Stimulated activated CD4-positive, alpha-beta T cell treated with anti-CD3 and anti-CD28 coated beads, Interleukin-12 subunit alpha, Interleukin-12 subunit beta, amount 100 ng/mL, for 24 hours (primary cell): ENCODE measurements at regions not wholly inside any gene's neighbourhood (a gene's known extent, or its start where the extent isn't known, plus 50 kb on each side); places are given as distances from the start of the nearest gene placed in this dataset.
"Not testable (repeated sequence)": the region's sequence is repeated elsewhere in the genome, so short reads cannot be mapped to it uniquely, and the experiment has no call there.

Source experiments
- DNase-seq, 2 experiments: peaks; one replicate each; pipeline ENCODE4 v3.0.0-alpha.2; 2020; ENCODE audit warnings: low read depth in 2 of 2

DNA sequence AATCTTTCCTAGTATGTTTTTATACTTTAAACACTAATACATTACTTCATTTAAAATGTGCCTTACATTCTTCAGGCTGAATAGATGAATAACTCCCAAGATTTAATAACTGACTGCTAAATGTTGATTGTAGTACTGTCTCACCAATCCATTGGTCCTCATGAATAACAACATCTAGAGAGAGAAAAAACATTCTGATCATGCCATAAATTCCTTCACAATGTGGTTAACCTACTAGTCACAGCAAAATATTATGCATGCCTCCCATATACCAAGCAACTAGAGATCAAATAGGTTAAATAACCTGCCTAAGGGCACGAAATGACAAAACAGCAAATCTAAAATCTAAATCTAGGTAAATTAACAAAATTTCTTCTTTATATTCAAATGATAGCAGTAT is 66.2 kb downstream of the SYT15 start:
- not testable (repeated sequence) for DNase-seq

DNA sequence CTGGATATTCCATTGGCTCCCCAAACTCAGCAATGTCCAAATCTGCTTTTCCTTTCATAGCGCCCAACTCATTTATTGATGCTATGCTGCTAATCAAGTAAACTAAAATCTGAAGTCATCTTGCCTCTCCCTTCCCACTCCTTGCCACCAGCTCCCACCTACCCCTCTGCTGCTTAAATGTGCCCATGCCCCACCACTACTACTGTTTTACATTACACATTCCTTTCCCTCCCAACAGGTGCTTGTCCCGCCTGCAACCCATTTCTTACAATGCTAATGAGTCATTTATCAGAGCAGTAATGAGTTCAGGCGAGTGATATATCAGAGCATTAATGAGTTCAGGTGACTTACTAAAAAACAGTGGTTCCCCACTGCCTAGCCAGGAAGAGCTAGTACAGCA is 67.2 kb downstream of the SYT15 start:
- DNase-seq: not testable (repeated sequence)

DNA sequence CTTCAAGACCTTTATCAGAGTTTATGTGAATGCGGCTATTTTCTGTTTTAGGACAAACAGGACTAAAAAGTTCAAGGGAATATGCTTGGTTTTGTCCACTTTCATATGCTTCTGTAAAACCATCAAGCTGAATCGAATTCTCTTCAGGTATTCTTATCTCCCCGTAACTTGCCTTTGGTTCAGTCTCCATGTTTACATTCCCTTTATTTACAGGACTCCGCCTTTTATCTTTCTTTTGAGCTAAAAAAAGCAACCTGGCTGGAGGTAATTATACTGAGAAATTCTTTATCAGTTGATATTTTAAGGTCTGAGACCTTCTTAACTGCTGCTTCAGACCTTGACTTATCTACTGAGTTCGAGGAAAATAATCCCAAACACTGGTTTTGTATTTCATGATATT is 72.0 kb downstream of the SYT15 start:
- DNase-seq: not testable (repeated sequence)

DNA sequence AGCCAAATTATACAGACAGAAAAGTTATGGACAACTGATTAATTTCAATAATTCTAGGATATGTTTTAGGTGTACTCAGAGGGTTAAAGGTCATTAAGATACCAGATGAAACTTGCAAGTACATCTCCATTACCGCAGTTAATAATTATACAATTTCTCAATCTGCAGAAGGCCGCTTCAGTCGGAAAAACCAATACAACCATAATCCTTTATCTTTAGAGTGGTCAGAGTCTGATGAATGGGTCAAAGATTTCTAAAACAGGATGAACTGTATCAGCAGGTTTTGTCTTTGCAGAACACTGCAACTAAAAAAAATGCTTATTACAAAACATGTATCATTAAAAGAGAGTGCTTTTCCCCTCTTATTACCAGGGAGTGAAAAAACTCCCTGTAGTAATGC is 78.5 kb downstream of the SYT15 start:
- DNase-seq: not testable (repeated sequence)

DNA sequence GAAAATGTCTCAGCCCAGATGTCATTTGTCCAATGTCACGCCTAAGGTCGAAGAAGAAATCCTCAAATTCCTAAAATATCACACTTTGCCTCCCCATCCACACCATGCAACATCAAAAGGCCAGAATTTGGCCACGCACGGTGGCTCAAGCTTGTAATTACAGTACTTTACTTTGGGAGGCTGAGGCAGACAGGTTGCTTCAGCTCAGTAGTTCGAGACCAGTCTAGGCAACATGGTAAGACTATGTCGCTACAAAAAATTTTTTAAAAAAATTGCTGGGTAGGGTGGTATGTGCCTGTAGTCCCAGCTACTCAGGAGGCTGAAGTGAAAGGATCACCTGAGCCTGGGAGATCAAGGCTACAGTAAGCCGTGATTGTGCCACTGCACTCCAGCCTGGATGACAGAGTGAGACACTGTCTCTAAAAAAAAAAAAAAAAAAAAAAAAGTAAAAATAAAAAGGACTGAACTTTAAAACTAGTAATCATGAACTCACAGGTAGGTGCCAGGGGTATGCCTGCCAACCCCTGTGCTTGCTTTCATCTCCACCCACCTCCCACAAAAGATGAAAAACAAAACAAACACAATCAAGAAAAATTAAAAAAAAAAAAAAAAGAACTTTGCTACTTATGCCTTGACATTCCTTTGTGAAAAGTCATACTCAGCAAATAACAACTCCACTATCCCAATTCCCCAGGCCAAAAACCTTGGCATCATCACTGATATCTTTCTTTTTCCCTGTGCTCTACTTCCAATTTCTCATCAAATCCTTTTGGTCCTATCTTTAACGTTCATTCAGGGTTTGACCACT is 81.3 kb downstream of the SYT15 start:
- DNase-seq: not testable (repeated sequence)

DNA sequence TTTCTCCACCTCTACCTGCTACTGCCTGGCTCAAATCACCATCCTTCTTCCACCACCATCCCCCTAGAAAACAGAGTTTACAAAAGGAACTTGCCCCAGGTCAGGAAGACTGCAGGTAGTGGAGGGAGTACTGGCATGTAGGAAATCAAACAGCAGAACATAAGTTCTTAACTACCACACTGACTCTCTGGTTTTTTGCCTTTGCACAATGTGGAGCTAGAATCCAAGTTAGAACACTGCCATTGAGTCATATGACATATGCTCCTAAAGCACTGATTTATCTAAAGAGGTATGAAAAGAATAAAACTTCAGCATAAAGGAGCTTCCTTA is 81.9 kb downstream of the SYT15 start:
- DNase-seq: not testable (repeated sequence)

DNA sequence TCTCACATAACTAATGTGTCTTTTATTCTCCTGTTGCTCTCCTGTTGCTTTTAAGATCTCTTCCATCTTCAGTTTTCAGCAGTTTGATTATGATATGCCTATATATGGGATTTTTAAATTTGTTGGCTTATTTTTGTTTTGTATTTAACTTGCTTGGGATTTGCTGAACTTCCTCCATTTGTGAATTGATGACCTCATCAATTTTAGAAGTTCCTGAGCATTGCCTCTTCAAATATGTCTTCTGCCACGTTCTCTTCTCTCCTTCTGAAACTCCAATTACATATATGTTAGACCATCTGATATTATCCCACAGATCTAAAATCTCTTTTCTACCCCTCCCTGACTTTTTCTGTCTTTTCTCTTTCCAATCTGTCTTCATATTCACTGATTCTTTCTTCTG is 86.6 kb downstream of the SYT15 start:
- not testable (repeated sequence) for DNase-seq

DNA sequence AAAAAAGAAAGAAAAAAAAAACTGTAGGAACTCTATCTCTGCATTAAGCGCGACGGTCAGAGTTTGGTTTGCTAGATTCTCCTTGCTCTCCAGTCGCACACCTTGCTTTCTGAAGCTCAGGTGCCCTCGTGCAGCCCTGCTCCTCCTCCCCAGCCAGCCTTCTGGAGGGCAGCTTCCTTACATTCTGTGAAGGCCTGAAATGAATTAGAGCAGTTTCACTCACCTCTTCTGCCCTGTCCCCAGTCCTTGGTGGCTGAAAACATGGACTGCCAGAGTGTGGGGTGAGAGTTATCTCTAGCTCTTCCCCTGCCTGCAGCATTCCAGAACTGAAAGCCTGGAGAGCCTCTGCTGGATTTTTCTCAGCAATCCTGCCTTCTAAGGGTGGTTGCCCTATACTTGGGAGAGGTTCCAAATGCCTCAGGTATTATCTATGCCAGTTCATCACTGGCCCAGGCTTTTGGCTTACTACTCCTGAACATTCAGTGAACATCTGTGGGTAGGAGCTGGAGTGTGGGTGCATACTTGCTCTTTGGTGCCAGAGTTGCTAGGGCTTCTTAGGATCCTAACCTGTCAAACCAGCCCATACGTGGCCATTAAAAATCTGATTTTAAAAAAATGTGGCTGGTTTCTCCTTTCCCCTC is 89.5 kb downstream of the SYT15 start:
- DNase-seq: not testable (repeated sequence)

DNA sequence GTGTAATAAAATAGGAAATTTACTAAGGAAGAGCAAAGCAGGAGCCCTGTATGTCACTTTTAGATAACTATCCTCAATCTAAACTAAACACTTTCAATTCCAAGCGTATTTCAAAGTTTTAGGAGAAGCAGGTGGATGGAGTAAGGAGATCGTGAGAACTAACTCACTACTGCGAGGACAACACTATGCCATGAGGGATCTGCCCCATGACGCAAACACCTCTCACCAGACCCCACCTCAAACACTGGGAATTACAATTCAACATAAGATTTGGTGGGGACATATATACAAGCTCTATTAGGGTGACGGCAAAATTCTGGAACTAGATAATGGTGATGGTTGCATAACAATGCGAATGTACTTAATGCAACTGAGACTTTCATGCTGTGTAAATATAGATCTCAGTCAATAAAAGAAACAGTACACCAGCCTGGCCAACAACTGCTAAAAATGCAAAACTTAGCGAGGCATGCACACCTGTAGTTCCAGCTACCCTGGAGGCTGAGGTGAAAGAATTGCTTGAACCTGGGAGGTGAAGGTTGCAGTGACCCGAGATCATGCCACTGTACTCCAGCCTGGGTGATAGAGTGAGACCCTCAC is 99.0 kb downstream of the SYT15 start:
- DNase-seq: not testable (repeated sequence)

DNA sequence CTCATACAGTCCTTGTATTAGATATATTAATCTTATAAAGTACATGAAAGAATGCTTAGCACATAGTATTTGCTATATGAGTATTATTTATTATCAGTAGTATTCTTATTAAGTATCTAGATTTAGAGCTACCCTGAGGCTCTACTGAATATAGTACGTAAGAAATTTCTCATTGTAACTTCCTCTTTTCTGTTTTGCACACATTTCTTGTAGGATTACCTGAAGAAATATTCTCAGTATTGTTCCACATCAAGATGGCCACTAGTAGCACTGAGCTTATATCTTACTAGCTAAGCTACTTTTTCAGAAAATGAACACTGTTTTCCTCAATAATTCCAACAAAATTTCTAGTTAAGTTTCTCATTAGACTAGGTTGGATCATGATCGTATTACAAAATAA is 112.5 kb downstream of the SYT15 start:
- not testable (repeated sequence) for DNase-seq

DNA sequence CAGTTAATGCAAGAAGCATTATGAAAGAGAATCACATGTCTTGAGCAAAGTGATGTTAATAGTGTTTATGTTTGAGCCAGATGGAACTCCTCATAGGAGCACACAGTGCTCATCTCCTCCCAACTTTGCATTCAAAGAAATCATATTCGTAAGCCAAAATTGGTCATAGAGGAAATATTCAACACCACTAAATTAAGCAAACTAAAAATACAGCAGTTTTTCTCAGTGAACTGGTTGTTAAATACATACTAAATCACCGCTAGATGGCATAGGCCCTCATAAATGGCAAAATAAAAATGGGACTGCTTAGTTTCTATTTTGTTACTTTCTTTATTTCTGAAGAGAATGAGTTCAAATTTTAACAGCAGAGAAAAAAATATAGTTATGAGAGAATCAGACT is 114.3 kb downstream of the SYT15 start:
- not testable (repeated sequence) for DNase-seq

DNA sequence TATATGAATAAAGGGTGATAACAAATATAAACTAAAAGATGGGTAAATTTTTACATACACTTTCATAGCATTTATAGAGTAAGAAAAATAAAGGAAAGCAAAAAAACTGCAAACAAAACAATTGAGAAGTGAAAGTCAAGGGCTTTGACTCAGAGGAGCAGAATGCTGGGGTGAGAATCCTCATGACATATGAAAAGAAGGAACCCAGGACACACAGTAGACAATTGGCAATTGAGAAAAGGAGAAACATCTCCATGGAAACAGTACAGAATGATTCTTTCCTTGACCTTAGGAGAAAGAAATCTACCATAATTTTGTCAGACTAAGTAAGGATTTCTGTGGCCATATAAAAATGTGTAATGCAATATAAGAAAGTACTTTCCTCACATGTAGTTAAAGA is 138.3 kb downstream of the SYT15 start:
- not testable (repeated sequence) for DNase-seq

DNA sequence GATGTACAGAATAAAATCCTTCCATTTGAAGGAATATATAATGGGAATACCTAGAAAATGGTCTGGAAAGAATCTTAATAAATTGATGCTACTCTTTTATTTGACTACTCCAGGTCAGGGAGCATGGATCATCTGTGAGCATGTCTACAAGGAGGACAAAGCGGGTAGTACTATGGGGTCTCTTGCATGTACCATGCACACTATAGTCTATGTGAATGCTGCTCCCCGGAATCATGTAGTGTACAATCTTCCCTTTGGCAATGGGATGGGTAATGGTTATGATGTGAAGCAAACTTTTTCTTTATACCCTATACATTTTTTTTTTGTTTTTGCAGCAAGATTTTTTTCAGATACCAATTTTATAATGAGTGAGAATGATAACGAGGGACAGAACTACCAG is 139.1 kb downstream of the SYT15 start:
- not testable (repeated sequence) for DNase-seq

DNA sequence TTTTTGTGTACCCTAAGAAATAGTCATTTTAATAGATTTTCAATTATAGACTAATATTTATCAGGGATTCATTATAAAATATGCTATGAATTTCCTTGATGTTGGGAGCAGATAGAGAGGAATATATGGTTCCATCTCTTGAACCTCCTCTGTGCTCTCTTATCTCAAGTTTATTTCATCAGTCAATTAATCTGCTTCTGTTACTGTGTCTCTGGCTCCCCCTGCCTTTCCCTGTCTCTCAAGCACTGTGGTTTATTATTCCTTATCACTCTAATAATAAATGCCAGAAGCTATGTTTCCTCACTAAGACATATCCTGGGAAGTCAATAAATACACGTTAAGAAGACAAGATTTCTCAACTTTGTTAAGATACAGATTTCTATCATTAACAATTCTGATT is 141.5 kb downstream of the SYT15 start:
- not testable (repeated sequence) for DNase-seq

DNA sequence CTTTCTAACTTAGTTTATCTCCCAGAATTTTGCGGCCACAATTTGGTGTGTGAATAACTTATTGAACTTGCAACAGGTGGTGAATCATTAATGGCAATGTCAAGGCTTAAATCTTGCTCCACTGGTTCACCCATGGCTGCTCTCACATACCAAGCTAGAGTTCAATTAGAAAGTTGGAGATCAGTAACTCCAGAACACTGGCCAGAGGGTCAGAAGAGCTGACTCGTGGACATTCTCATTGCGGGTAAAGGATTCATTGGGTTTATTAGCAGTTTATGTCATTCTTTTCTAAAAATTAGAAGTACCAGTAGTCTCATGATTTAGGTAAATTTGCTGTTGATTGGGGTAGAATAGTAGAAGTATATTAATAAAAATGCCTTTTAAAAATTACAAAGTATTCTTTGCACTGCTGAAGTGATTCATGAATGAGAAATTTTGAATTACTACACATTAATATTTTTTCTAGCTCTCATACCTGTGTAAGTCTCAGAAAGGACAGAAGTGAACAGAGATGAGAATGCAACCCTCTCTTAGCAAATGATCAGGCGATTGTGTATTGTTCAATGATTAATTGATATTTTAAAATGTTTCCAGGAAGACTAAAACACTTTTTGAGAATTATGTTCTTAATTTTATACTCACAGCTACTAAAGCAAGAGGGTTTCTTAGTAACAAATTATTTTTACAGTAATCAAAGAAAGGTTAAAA is 142.0 kb downstream of the SYT15 start:
- not testable (repeated sequence) for DNase-seq

DNA sequence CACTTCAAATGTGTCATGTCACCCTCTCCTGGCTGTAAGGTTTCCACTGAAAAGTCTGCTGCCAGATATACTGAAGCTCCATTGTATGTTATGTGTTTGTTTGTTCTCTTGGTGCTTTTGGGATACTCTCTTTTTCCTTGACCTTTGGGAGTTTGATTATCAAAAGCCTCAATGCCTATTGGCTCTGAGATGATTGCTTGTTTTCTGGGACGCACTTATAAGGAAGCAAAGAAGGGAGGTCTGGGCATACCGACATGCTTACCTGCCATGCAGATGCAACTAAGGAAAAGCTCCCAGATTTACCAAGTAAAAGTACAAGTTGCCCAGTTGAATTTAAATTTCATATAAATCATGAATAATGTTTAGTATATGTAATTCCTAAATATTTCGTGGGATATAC is 145.3 kb downstream of the SYT15 start:
- DNase-seq: not testable (repeated sequence)

DNA sequence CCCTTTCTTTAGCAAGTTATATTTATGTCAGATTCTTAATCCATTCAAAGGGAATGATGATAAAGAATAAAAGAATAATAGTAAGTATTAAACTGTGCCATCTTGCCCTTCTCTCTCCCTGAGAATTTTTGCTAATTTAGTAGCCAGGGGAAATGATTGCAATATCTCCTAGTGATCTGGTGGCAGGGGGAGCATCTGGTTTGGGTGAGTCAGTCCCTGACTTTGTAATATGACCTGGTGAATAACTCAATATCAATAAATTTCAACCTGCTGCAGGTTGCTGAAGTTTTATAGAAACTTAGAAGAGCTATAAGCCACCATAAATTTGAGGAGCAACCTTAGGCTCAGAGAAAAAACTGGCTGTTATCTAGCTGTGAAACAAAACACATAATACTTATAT is 149.4 kb downstream of the SYT15 start:
- DNase-seq: not testable (repeated sequence)

DNA sequence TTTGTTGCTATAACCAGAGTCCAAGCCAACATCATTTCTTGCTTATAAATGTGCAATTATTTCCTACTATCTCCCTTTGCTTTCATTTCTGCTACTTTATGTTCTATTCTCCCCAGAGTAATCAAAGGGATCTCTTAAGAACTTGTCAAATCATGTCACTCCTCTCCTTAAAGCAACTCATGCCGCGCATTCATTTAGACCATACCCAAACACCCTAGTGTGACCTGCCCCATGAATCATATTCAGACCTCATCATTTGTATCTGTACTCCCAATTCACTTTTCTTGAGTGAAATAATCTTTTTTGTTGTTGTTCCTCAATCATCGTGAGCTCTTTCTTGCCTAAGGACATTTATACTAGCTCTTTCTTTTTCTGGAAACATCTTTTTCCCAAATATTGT is 151.8 kb downstream of the SYT15 start:
- not testable (repeated sequence) for DNase-seq

DNA sequence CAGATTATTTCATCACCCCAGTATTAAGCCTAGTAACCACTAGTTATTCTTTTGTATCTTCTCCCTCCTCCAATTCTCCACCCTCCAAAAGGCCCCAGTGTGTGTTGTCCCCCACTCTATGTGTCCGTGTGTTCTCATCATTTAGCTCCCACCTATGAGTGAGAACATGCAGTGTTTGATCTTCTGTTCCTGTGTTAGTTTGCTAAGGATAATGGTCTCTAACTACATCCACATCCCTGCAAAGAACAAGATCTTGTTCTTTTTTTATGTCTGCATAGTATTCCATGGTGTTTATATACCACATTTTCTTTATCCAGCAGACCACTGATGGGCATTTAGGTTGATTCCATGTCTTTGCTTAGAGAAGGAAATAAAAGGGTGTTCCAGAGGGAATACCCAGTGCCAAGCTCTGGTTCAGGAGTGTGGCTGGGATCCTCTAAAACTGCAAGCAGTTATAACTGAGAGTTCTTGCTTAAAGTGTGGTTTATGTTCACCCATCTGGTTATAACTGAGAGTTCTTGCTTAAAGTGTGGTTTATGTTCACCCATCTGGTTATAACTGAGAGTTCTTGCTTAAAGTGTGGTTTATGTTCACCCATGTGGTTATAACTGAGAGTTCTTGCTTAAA is 154.8 kb downstream of the SYT15 start:
- not testable (repeated sequence) for DNase-seq

DNA sequence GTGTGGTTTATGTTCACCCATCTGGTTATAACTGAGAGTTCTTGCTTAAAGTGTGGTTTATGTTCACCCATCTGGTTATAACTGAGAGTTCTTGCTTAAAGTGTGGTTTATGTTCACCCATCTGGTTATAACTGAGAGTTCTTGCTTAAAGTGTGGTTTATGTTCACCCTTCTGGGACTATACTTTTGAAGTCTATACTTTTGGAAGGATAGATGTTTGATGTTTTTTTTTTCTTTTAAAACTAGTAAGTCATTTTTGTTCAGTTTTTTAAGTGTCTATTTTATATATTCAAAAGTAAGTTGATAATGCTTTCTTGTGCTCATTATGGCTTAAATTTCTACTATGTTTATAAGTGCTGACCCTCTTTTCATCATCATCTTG is 155.3 kb downstream of the SYT15 start:
- not testable (repeated sequence) for DNase-seq

DNA sequence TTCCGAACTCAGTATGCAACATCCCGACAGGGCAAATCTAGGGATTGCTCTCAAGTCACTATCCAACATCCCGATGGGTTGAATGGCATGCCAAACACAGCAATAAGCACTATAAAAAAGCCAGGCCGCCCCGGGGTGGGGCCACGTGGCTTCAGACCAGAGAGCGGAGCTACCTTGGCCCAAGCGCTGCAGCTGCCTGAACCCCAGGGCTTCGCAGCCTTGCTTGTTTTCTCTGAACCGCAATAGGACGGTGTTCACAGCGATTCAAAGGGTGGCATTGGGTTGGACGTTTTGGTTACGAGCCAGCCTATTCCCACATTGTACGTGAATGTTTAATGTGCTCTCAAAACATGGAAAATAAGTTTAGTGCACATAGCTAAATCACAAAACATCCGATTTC is 161.0 kb downstream of the SYT15 start:
- not testable (repeated sequence) for DNase-seq

DNA sequence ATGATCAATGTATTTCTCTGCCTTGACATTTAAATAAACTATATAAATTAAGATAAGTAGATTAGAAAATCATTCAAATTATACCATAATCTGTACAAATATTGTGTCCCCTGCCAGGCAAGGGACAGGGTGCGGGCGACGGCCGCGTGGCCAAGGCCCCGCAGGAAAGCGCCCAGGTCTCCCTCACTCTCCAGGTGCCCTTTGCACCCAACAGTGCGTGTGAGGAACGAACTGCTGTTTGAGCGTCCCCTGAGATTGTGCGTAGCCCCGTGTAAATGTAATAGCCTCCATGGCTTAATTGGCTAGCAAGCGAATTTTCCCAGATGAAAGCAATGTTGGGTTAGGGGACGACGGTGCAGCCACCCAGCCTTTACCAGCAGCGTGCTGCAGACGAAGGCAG is 161.4 kb downstream of the SYT15 start:
- not testable (repeated sequence) for DNase-seq
